ENCODE measurements at regions not wholly inside any gene's neighbourhood (a gene's known extent, or its start where the extent isn't known, plus 50 kb on each side); places are given as distances from the start of the nearest gene placed in this dataset.

DNA sequence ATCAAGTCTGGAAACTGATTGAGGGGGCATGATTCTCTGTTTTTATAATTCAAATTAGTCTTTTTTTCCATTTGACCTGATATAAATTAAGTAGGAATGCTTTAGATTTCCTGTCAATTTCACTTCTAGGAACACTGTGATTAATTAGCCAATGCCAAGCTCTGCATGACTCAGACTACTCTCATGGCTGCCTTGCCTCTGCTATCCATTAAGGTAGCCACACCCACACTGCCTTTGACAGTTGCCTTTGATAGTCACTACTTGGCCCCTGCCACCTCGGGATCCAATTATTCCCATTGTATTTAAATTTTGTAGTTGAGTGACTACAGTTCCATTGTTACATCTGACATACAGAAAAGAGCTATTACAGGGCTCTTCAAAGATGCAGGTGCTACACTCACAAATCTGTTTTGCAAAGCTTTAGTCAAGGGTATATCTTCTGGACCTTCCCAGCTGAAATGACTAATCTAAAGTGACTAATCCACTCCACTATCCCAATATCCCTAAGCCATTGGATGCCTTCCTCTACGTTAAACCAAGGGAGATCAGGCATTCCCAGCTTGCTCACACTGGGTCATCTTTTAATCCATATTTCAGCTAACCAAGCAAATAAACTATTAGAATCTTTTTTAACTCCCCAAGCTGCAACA lies 1193.1 kb upstream of the MIR17HG start:
- no peak for DNase-seq (ENCODE audit: low read depth in 1 of 2, low spot score in 1 of 2)
- Histone ChIP-seq H3K4me3 (replicated peaks; ENCODE audit: insufficient read depth, low read length) (no peak overlapping the region), H3K27me3 (ENCODE audit: insufficient read depth, poor library complexity, severe bottlenecking) (no peaks in the 10 kb centered on the region), H3K27ac (replicated peaks) (no peak overlapping the region)
- TF ChIP-seq, protein P1, sequence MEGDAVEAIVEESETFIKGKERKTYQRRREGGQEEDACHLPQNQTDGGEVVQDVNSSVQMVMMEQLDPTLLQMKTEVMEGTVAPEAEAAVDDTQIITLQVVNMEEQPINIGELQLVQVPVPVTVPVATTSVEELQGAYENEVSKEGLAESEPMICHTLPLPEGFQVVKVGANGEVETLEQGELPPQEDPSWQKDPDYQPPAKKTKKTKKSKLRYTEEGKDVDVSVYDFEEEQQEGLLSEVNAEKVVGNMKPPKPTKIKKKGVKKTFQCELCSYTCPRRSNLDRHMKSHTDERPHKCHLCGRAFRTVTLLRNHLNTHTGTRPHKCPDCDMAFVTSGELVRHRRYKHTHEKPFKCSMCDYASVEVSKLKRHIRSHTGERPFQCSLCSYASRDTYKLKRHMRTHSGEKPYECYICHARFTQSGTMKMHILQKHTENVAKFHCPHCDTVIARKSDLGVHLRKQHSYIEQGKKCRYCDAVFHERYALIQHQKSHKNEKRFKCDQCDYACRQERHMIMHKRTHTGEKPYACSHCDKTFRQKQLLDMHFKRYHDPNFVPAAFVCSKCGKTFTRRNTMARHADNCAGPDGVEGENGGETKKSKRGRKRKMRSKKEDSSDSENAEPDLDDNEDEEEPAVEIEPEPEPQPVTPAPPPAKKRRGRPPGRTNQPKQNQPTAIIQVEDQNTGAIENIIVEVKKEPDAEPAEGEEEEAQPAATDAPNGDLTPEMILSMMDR (IDR thresholded peaks at IDR 0.05; ENCODE audit: insufficient read depth, low read length), result no peak
- TF ChIP-seq POLR2AphosphoS5 (IDR thresholded peaks at IDR 0.05; ENCODE audit: low read depth) (no peak), GABPA (IDR thresholded peaks at IDR 0.05; ENCODE audit: low read depth) (no peak), SPI1 (IDR thresholded peaks at IDR 0.05; ENCODE audit: borderline replicate concordance, low read depth) (no peak)
- TF ChIP-seq, protein P2, sequence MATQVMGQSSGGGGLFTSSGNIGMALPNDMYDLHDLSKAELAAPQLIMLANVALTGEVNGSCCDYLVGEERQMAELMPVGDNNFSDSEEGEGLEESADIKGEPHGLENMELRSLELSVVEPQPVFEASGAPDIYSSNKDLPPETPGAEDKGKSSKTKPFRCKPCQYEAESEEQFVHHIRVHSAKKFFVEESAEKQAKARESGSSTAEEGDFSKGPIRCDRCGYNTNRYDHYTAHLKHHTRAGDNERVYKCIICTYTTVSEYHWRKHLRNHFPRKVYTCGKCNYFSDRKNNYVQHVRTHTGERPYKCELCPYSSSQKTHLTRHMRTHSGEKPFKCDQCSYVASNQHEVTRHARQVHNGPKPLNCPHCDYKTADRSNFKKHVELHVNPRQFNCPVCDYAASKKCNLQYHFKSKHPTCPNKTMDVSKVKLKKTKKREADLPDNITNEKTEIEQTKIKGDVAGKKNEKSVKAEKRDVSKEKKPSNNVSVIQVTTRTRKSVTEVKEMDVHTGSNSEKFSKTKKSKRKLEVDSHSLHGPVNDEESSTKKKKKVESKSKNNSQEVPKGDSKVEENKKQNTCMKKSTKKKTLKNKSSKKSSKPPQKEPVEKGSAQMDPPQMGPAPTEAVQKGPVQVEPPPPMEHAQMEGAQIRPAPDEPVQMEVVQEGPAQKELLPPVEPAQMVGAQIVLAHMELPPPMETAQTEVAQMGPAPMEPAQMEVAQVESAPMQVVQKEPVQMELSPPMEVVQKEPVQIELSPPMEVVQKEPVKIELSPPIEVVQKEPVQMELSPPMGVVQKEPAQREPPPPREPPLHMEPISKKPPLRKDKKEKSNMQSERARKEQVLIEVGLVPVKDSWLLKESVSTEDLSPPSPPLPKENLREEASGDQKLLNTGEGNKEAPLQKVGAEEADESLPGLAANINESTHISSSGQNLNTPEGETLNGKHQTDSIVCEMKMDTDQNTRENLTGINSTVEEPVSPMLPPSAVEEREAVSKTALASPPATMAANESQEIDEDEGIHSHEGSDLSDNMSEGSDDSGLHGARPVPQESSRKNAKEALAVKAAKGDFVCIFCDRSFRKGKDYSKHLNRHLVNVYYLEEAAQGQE (IDR thresholded peaks at IDR 0.05; ENCODE audit: insufficient replicate concordance, low read depth), result no peak

DNA sequence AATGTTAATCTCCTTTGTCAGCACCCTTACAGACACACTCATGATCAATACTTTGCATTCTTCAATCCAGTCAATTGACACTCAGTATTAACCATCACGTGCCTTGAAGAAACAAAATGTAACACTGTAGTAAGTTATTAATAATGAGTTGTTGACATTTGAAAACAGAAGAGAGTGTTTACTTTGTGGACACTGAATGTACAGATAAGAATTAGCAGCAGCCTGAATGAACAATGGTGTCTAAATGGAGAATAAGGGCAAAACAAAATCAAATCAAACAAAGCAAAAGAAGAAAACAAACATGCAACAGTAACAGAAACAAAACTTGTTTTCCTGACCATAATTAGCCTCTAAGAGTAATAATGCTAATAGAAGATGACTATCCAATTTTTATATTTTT lies 1191.1 kb upstream of the MIR17HG start:
- no peak for DNase-seq (ENCODE audit: low read depth in 1 of 2, low spot score in 1 of 2)
- TF ChIP-seq SPI1 (IDR thresholded peaks at IDR 0.05; ENCODE audit: borderline replicate concordance, low read depth) (no peak), POLR2AphosphoS5 (IDR thresholded peaks at IDR 0.05; ENCODE audit: low read depth) (no peak), GABPA (IDR thresholded peaks at IDR 0.05; ENCODE audit: low read depth) (no peak)
- TF ChIP-seq, protein P2 (IDR thresholded peaks at IDR 0.05; ENCODE audit: insufficient replicate concordance, low read depth), result no peak
- TF ChIP-seq, protein P1 (IDR thresholded peaks at IDR 0.05; ENCODE audit: insufficient read depth, low read length), result no peak
- Histone ChIP-seq H3K27me3 (ENCODE audit: insufficient read depth, poor library complexity, severe bottlenecking) (no peaks in the 10 kb centered on the region), H3K27ac (replicated peaks) (no peak overlapping the region), H3K4me3 (replicated peaks; ENCODE audit: insufficient read depth, low read length) (no peak overlapping the region)

DNA sequence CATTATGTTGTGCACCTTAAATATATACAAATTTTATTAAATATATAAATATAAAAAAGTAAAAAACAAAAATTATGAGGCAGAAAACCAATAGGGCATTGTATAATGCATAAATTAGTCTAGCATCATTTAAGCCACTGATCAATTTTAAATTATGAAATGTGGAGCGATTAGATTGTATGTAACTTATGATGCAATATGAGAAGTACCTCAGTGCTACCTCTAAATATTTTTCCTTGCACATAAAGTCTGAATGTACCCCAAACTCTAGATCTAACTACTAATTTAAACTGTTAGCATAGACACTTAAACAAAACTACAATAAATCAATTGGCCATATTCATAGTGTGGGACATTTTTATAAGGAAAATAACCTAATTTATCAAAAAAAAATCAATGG lies 1178.5 kb upstream of the MIR17HG start:
- Histone ChIP-seq H3K4me3 (replicated peaks; ENCODE audit: insufficient read depth, low read length) (no peak overlapping the region), H3K27me3 (ENCODE audit: insufficient read depth, poor library complexity, severe bottlenecking) (no peaks in the 10 kb centered on the region), H3K27ac (replicated peaks) (no peak overlapping the region)
- TF ChIP-seq POLR2AphosphoS5 (IDR thresholded peaks at IDR 0.05; ENCODE audit: low read depth) (no peak), SPI1 (IDR thresholded peaks at IDR 0.05; ENCODE audit: borderline replicate concordance, low read depth) (no peak), GABPA (IDR thresholded peaks at IDR 0.05; ENCODE audit: low read depth) (no peak)
- TF ChIP-seq, protein P1 (IDR thresholded peaks at IDR 0.05; ENCODE audit: insufficient read depth, low read length), result no peak
- TF ChIP-seq, protein P2 (IDR thresholded peaks at IDR 0.05; ENCODE audit: insufficient replicate concordance, low read depth), result no peak
- DNase-seq (ENCODE audit: low read depth in 1 of 2, low spot score in 1 of 2), result no peak
